HepG2 (cell line): ENCODE measurements at regions not wholly inside any gene's neighbourhood (a gene's known extent, or its start where the extent isn't known, plus 50 kb on each side); places are given as distances from the start of the nearest gene placed in this dataset.
A peak's percentile ranks its signal among the peaks of the same experiment; 100 is the strongest.

Experiments used
- CBX5 ChIP-seq: sonication (generic); formaldehyde crosslinking; IDR thresholded peaks from 2 replicates; pipeline ENCODE4 v1.4.0; 2020; ENCODE audit warnings: missing genetic modification reagents, borderline replicate concordance
- CENPX ChIP-seq: sonication (generic); formaldehyde crosslinking; IDR thresholded peaks from 2 replicates; pipeline ENCODE4 v1.9.0; 2021; ENCODE audit warnings: mild to moderate bottlenecking, missing genetic modification reagents, moderate library complexity
- FLYWCH1 ChIP-seq: sonication (generic); formaldehyde crosslinking; IDR thresholded peaks from 2 replicates; pipeline ENCODE4 v1.8.1; 2023; ENCODE audit warnings: mild to moderate bottlenecking, missing genetic modification reagents
- FOXA1 ChIP-seq, 2 experiments: fragments of 450-650 bp in 1 of 2; sonication (generic) in 1 of 2; formaldehyde crosslinking in 1 of 2; IDR thresholded peaks; 2 replicates each; pipeline versions ENCODE4 v1.4.0 to v1.6.1; 2016 to 2020; ENCODE audit warnings: missing genetic modification reagents in 1 of 2
- HIVEP1 ChIP-seq: sonication (generic); formaldehyde crosslinking; IDR thresholded peaks from 2 replicates; pipeline ENCODE4 v1.4.0; 2020; ENCODE audit warnings: mild to moderate bottlenecking, missing genetic modification reagents
- MAFF ChIP-seq: IDR thresholded peaks from 2 replicates; pipeline ENCODE4 v1.6.1; 2011; ENCODE audit warnings: low read depth, low read length, improper control_type of control experiment
- NFRKB ChIP-seq: fragments of 450-650 bp; IDR thresholded peaks from 2 replicates; pipeline ENCODE4 v1.6.1; 2017
- SMARCC2 ChIP-seq: fragments of 450-650 bp; IDR thresholded peaks from 2 replicates; pipeline ENCODE4 v1.6.1; 2017; ENCODE audit warnings: antibody characterized with exemption, mild to moderate bottlenecking
- SNRNP70 ChIP-seq: fragments of 200-400 bp; formaldehyde crosslinking; IDR thresholded peaks from 2 replicates; pipeline ENCODE4 v1.6.1; 2017; ENCODE audit warnings: mild to moderate bottlenecking, low read depth, low read length, moderate library complexity
- SP4 ChIP-seq: sonication (generic); formaldehyde crosslinking; IDR thresholded peaks from 2 replicates; pipeline ENCODE4 v1.8.1; 2023; ENCODE audit warnings: mild to moderate bottlenecking, missing genetic modification reagents
- WIZ ChIP-seq: sonication (generic); formaldehyde crosslinking; IDR thresholded peaks from 2 replicates; pipeline ENCODE4 v1.5.1; 2020; ENCODE audit warnings: mild to moderate bottlenecking, missing genetic modification reagents
- ZNF101 ChIP-seq: sonication (generic); formaldehyde crosslinking; IDR thresholded peaks from 2 replicates; pipeline ENCODE4 v1.4.0; 2020; ENCODE audit warnings: mild to moderate bottlenecking, low read depth, missing genetic modification reagents, borderline replicate concordance
- ZNF460 ChIP-seq: sonication (generic); formaldehyde crosslinking; IDR thresholded peaks from 2 replicates; pipeline ENCODE4 v1.5.1; 2020; ENCODE audit warnings: missing genetic modification reagents, mild to moderate bottlenecking, borderline replicate concordance
- ZNF577 ChIP-seq: sonication (generic); formaldehyde crosslinking; IDR thresholded peaks from 2 replicates; pipeline ENCODE4 v1.4.0; 2020; ENCODE audit warnings: mild to moderate bottlenecking, low read depth, missing genetic modification reagents, borderline replicate concordance
- ZNF598 ChIP-seq: sonication (generic); formaldehyde crosslinking; IDR thresholded peaks from 2 replicates; pipeline ENCODE4 v1.5.1; 2020; ENCODE audit warnings: mild to moderate bottlenecking, missing genetic modification reagents, borderline replicate concordance
- ZNF775 ChIP-seq: sonication (generic); formaldehyde crosslinking; IDR thresholded peaks from 2 replicates; pipeline ENCODE4 v1.4.0; 2020; ENCODE audit warnings: missing genetic modification reagents, mild to moderate bottlenecking, moderate library complexity, borderline replicate concordance
- ZNF780A ChIP-seq: sonication (generic); formaldehyde crosslinking; IDR thresholded peaks from 2 replicates; pipeline ENCODE4 v1.8.0; 2022; ENCODE audit warnings: mild to moderate bottlenecking, missing genetic modification reagents, moderate library complexity
- TF ChIP-seq, protein P1 (sequence below): sonication (generic); formaldehyde crosslinking; IDR thresholded peaks from 2 replicates; pipeline ENCODE4 v1.9.0; 2021; ENCODE audit warnings: missing genetic modification reagents, borderline replicate concordance
- TF ChIP-seq, protein P2 (sequence below): sonication (generic); formaldehyde crosslinking; IDR thresholded peaks from 2 replicates; pipeline ENCODE4 v1.4.0; 2020; ENCODE audit warnings: missing genetic modification reagents
- TF ChIP-seq, protein P3 (sequence below): sonication (generic); formaldehyde crosslinking; IDR thresholded peaks from 2 replicates; pipeline ENCODE4 v1.5.1; 2020; ENCODE audit warnings: mild to moderate bottlenecking, moderate library complexity, missing genetic modification reagents

DNA sequence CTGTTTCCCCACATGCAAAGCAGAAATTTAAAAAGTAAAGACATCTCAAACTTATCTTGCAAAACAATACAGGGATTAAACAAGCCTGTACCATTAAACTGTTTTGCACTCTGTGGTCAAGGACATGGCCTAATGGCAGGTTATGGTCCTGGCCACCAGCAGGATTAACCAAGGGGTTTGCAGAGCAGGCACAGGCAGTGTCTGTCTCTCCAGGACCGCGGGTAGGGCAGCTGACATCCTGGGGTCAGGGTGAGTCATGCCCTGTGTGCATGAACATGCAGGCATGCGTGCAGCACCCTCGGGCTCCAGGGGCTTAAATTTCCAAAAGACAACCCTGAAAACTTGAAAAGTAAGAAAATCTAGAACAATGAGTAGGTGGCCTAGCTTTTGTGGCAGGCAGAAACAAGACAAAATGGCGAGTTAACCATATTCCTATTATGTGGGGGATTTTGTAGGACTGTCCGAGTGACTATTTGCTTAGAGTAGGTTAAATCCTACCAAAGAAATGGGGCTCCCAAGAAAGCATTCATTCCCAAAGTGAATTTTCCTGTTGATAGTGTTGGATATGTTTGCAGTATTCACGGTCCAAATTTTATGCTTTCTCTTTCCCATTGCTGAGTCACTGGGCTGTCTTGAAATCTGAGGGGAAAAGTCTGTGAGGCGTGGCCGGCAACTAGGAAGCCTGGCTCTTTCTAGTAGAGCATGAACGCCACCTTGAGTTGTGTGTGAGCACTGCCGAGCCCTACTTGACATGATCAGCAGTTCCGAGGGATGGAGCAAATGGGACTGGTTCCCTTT is 158.4 kb upstream of the FAM20A start (continued):
- TF ChIP-seq FOXA1 (IDR thresholded peaks at IDR 0.05) (no peak), FOXA1 (CRISPR knock-in tag; IDR thresholded peaks at IDR 0.05) (no peak), ZNF460 (CRISPR knock-in tag) (no peak; the same call in 1 of the 2 replicates), ZNF101 (CRISPR knock-in tag) (no peak), CENPX (CRISPR knock-in tag) (no peak), ZNF577 (CRISPR knock-in tag) (no peak), MAFF (peak; percentile 67; the same call in 1 of the 2 replicates), CBX5 (peak; percentile 95), SMARCC2 (no peak), HIVEP1 (CRISPR knock-in tag) (no peak), ZNF775 (CRISPR knock-in tag) (no peak; the same call in 1 of the 2 replicates), SNRNP70 (no peak), SP4 (CRISPR knock-in tag) (no peak), NFRKB (no peak), ZNF780A (CRISPR knock-in tag) (no peak), WIZ (no peak; the same call in 1 of the 2 replicates), FLYWCH1 (CRISPR knock-in tag) (no peak), ZNF598 (peak; percentile 92)
- TF ChIP-seq, protein P1, sequence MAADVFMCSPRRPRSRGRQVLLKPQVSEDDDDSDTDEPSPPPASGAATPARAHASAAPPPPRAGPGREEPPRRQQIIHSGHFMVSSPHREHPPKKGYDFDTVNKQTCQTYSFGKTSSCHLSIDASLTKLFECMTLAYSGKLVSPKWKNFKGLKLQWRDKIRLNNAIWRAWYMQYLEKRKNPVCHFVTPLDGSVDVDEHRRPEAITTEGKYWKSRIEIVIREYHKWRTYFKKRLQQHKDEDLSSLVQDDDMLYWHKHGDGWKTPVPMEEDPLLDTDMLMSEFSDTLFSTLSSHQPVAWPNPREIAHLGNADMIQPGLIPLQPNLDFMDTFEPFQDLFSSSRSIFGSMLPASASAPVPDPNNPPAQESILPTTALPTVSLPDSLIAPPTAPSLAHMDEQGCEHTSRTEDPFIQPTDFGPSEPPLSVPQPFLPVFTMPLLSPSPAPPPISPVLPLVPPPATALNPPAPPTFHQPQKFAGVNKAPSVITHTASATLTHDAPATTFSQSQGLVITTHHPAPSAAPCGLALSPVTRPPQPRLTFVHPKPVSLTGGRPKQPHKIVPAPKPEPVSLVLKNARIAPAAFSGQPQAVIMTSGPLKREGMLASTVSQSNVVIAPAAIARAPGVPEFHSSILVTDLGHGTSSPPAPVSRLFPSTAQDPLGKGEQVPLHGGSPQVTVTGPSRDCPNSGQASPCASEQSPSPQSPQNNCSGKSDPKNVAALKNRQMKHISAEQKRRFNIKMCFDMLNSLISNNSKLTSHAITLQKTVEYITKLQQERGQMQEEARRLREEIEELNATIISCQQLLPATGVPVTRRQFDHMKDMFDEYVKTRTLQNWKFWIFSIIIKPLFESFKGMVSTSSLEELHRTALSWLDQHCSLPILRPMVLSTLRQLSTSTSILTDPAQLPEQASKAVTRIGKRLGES (CRISPR knock-in tag), result peak; percentile 96
- TF ChIP-seq, protein P2, sequence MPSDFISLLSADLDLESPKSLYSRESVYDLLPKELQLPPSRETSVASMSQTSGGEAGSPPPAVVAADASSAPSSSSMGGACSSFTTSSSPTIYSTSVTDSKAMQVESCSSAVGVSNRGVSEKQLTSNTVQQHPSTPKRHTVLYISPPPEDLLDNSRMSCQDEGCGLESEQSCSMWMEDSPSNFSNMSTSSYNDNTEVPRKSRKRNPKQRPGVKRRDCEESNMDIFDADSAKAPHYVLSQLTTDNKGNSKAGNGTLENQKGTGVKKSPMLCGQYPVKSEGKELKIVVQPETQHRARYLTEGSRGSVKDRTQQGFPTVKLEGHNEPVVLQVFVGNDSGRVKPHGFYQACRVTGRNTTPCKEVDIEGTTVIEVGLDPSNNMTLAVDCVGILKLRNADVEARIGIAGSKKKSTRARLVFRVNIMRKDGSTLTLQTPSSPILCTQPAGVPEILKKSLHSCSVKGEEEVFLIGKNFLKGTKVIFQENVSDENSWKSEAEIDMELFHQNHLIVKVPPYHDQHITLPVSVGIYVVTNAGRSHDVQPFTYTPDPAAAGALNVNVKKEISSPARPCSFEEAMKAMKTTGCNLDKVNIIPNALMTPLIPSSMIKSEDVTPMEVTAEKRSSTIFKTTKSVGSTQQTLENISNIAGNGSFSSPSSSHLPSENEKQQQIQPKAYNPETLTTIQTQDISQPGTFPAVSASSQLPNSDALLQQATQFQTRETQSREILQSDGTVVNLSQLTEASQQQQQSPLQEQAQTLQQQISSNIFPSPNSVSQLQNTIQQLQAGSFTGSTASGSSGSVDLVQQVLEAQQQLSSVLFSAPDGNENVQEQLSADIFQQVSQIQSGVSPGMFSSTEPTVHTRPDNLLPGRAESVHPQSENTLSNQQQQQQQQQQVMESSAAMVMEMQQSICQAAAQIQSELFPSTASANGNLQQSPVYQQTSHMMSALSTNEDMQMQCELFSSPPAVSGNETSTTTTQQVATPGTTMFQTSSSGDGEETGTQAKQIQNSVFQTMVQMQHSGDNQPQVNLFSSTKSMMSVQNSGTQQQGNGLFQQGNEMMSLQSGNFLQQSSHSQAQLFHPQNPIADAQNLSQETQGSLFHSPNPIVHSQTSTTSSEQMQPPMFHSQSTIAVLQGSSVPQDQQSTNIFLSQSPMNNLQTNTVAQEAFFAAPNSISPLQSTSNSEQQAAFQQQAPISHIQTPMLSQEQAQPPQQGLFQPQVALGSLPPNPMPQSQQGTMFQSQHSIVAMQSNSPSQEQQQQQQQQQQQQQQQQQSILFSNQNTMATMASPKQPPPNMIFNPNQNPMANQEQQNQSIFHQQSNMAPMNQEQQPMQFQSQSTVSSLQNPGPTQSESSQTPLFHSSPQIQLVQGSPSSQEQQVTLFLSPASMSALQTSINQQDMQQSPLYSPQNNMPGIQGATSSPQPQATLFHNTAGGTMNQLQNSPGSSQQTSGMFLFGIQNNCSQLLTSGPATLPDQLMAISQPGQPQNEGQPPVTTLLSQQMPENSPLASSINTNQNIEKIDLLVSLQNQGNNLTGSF, result no peak
- TF ChIP-seq, protein P3, sequence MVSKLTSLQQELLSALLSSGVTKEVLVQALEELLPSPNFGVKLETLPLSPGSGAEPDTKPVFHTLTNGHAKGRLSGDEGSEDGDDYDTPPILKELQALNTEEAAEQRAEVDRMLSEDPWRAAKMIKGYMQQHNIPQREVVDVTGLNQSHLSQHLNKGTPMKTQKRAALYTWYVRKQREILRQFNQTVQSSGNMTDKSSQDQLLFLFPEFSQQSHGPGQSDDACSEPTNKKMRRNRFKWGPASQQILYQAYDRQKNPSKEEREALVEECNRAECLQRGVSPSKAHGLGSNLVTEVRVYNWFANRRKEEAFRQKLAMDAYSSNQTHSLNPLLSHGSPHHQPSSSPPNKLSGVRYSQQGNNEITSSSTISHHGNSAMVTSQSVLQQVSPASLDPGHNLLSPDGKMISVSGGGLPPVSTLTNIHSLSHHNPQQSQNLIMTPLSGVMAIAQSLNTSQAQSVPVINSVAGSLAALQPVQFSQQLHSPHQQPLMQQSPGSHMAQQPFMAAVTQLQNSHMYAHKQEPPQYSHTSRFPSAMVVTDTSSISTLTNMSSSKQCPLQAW (CRISPR knock-in tag), result peak; percentile 67; the same call in 1 of the 2 replicates
